ENCODE measurements at regions not wholly inside any gene's neighbourhood (a gene's known extent, or its start where the extent isn't known, plus 50 kb on each side); places are given as distances from the start of the nearest gene placed in this dataset.
"Not testable (repeated sequence)": the region's sequence is repeated elsewhere in the genome, so short reads cannot be mapped to it uniquely, and the experiment has no call there.

GRCh38 chr2:216746268-216746667 lies 50.9 kb upstream of the IGFBP5 start:
- H3K4me3 ChIP-seq (ENCODE audit: low read depth, low read length); DNase-seq (ENCODE audit: low read depth): not testable (repeated sequence)
- peak; percentile 36 for TF ChIP-seq CTCF (IDR thresholded peaks at IDR 0.05; ENCODE audit: low read depth, low read length, missing control alignments)

DNA sequence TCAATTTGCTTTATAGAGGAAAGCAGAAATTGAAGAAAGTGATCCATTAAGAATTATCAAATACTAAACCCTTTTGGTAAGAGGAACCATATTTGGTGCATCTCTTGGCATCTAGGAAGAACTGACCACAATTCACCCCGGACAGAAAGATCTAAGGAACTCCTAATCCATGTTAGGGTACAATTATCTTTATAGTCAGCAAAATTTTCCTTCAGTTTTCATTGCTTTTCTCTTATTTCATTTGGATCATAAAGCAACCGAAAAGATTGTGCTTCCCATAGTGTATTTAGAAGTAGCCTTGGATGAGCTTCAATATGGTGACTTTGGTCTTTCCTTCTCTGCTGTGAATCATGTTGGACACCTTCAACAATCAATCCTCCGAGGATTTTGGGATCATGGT lies 50.1 kb upstream of the IGFBP5 start:
- no peak for TF ChIP-seq CTCF (IDR thresholded peaks at IDR 0.05; ENCODE audit: low read depth, low read length, missing control alignments)
- H3K4me3 ChIP-seq (ENCODE audit: low read depth, low read length): no peak overlapping the region
- DNase-seq (ENCODE audit: low read depth): no peak

Data from GM12864 (cell line).